RKO (cell line): ENCODE measurements at regions not wholly inside any gene's neighbourhood (a gene's known extent, or its start where the extent isn't known, plus 50 kb on each side); places are given as distances from the start of the nearest gene placed in this dataset.
"Not testable (repeated sequence)": the region's sequence is repeated elsewhere in the genome, so short reads cannot be mapped to it uniquely, and the experiment has no call there.

ENCODE experiments used
- DNase-seq: peaks from one replicate; pipeline ENCODE4 v3.0.0-alpha.2; 2016; ENCODE audit warnings: low spot score

GRCh38 chr2:22355816-22356433 is 1029.1 kb upstream of the KLHL29 start:
- DNase-seq = peak; percentile 10

GRCh38 chr2:22359071-22359672 is 1025.8 kb upstream of the KLHL29 start:
- DNase-seq = no peak

DNA sequence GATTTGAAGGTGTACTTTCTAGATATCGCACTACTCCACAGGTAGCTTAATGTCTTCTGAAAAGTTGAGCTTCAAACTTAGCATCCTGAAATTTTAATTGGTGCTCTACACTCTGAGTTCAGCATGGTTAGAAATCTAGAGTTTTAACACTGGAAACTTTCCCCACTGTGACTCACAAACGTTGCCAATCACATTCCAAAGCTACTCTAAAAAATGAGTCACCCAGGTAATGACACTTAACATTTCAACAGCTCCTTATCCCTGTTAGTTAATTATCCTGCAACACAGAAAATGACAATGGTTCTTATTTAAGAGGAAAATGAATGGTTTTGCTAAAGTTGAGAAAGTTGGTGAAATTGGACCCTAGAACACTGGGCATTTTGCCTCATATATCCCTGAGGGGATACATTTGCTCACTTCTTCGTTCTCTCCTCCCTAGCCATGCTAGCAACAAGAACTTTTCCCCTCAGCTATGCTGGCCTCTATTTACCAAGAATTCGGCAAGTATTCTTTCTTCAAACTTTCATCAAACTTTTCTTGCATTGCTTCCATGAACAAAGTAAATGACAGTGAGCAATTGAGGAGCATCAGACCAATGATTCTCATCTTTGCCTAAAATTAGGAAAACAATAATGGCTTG is 1024.1 kb upstream of the KLHL29 start:
- DNase-seq = no peak

DNA sequence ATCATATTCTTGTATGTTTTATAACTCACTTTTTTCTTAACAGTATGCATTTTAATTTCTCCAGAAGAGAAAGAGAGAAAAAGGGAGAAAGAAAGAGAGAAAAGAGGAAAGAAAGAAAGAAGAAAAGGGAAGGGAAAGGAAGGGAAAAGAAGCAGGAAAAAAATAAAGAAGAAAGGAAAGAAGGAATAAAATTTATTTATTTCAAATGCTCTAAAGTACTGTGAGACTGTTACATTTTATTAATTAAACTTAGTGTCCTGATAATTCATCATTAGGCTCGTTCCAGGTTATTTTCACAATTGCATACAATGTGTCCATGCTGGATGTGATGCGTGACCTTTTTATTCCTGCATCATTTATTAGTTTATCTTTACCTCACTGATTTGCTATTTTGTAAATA is 1023.4 kb upstream of the KLHL29 start:
- DNase-seq = no peak

DNA sequence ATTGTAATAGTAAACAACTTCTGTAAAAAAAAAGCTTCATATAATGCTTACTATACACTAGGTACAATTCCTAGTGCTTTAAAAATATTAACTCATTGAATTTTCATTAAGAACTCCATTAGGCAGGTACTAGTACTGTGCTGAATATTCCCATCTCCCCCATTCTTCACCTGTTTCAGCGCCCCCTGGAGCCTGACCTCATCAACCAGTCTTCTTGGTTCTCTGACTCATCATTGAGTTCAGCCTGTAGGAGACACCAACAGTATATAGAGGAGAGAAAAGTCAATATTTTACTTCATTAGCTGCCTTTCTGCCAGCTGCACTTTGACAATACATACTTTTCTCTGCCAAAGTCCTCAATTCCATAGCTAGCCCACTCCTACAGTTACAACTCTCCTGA is 1009.9 kb upstream of the KLHL29 start:
- peak; percentile 20 for DNase-seq

- DNase-seq = no peak
These were observed 1007.7 kb upstream of the KLHL29 start for GRCh38 chr2:22377268-22377667.

- DNase-seq = no peak
These were observed 1002.4 kb upstream of the KLHL29 start for GRCh38 chr2:22382479-22383169.

DNA sequence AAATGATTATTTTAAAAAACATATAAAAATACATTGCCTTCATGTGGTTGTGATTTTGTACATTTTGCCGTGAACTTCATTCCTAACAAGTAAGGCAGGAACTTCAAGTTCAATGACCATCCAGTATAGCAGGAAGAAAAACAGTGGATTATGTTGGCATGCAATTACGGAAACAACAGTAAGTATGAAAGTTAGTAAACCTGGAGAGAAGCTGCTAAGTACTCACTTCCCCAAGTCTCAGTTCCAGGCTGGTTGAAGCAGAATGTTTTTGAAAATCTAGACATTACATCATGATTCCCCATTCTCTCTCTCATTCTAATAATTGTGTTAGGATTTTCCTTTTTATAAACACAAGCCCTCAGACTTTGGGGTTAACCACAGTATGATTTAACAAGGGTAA is 987.1 kb upstream of the KLHL29 start:
- no peak for DNase-seq

GRCh38 chr2:22403748-22404147 is 981.2 kb upstream of the KLHL29 start:
- no peak for DNase-seq

- no peak for DNase-seq
These were observed 978.4 kb upstream of the KLHL29 start for GRCh38 chr2:22406625-22407024.

- DNase-seq = no peak
These were observed 964.9 kb upstream of the KLHL29 start for GRCh38 chr2:22420076-22420475.

GRCh38 chr2:22442051-22442450 is 942.9 kb upstream of the KLHL29 start:
- no peak for DNase-seq

- no peak for DNase-seq
These were observed 940.7 kb upstream of the KLHL29 start for GRCh38 chr2:22444281-22444680.

- no peak for DNase-seq
These were observed 935.3 kb upstream of the KLHL29 start for GRCh38 chr2:22449696-22450095.

DNA sequence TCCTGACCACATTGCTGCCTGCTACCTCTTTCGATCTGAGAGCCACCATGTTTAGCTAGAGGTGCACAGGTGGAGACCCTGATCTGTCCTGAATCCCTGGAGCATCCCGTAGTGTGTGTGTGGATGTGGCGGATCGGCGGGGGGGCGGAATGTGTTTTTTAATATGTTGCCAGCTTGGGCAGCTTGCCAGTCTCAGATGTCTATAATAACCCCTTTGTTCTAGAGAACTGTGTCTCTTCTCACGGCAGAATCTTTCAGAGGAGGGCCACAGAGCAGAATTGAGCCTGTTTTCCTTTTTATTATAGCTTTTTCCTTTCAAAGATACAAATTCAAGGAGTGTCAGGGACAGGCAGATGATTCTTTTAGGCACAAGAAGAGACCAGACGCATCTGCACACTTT is 934.1 kb upstream of the KLHL29 start:
- no peak for DNase-seq

DNA sequence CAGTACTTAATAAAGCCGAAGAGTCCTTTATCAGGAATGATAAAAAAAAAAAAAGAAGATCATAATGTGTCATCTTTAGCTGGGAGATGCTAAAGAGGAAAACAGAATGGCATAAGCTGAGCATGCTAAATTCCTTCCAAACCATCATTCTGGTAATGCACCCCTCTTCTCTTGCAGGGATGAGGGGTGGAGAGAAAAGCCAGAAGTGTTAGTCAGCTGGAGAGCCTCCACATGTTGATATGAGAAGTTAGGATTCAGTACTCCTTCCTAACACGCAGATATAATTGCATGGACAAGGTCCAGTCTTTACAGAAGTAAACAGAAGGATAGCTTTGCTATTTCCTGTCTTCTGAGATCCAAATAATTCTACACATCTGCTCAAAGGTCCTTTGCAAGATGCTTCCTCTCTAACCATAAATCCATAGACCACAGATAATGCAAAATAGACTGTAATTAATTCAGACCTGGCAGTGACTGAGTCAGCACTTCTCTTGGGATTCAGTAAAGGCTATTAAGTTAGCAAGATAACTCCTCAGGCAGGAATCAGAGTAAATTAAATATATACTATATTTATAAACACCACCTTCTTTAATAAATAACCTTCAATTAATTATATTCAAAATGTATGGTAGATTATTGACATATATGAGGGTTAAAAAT is 930.0 kb upstream of the KLHL29 start:
- DNase-seq = no peak

DNA sequence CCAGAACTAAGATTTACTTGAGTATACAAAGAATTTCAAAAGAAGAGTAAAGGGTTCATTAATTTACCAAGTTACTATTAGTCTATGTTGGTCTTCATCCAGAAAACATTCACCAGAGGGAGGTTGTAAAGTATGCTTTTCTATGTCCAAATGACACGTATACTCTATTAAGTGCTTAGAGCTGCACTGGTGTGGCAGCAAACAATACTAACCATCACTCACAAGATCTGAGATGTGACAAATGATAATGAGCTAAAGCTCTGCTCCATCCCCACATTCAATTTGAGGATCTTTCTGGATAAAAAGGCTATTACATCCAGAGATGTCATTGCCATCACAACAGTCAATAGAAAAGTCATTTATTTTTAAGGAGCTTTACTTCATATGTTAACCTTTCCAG is 926.5 kb upstream of the KLHL29 start:
- DNase-seq = no peak

DNA sequence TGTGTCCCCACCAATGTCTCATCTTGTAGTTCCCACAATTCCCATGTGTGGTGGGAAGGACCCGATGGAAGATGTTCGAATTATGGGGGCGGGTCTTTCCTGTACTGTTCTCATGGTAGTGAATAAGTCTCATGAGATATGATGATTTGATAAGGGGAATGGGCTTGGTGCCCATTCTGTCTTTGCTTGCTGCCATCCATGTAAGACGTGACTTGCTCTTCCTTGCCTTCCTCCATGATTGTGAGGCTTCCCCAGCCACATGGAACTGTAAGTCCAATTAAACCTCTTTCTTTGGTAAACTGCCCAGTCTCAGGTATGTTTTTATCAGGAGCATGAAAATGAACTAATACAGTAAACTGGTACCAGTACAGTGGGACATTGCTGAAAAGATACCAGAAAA is 909.9 kb upstream of the KLHL29 start:
- not testable (repeated sequence) for DNase-seq

- no peak for DNase-seq
These were observed 906.6 kb upstream of the KLHL29 start for GRCh38 chr2:22478329-22478728.

GRCh38 chr2:22481486-22482259 is 903.3 kb upstream of the KLHL29 start:
- DNase-seq = no peak

DNA sequence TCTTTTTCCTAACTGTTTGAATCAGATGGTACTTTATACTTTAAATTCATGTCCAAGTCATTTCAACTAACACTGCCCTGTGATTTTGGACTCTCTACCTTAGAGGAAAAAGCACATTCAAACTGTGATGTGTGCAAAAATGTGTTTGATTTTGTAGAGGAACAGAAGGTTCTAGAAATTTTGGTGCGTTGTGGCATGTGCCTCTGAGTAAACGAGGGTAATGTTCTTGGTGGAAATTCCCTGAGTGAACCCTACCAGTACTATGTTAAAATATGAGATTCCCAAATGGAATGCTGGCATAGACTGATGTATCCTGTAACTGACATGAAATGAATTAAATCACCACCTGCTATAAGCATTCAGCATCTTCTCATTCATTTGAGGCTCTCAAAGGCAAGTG is 901.9 kb upstream of the KLHL29 start:
- no peak for DNase-seq

DNA sequence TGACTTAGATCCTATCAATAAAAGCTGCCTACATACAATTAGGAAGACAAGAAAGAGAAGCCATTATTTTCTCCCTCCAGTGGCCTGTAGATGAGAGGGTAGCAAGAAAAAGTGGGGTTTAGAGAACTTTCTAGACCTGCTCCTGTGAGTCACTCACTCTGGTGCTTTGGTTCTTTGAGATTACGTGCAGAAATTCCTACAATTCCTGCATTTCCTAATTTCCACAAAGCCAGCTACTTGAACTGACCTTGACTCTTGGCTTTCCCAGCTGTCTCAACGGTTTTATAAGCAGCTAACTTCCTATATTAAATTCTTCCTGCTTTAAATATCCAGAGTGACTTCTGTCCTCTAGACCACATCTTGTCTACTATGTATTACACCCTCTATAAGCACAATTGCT is 899.5 kb upstream of the KLHL29 start:
- no peak for DNase-seq
